ENCODE measurements at regions not wholly inside any gene's neighbourhood (a gene's known extent, or its start where the extent isn't known, plus 50 kb on each side); places are given as distances from the start of the nearest gene placed in this dataset.

GRCh38 chr20:50342638-50343102 lies 152.0 kb downstream of the CEBPB start:
- no peak for TF ChIP-seq MLX (CRISPR knock-in tag; IDR thresholded peaks at IDR 0.05)
- no peak for TF ChIP-seq CTCF (IDR thresholded peaks at IDR 0.05)
- TF ChIP-seq ZNF423 (CRISPR knock-in tag; IDR thresholded peaks at IDR 0.05), result no peak
- TF ChIP-seq CREB1 (CRISPR knock-in tag; IDR thresholded peaks at IDR 0.05), result no peak
- TF ChIP-seq ATF2 (CRISPR knock-in tag; IDR thresholded peaks at IDR 0.05; ENCODE audit: borderline replicate concordance, low read depth), result no peak
- no peak for TF ChIP-seq ETV6 (CRISPR knock-in tag; IDR thresholded peaks at IDR 0.05)
- no peak for TF ChIP-seq JUN (CRISPR knock-in tag; IDR thresholded peaks at IDR 0.05)
- TF ChIP-seq TEAD4 (CRISPR knock-in tag; IDR thresholded peaks at IDR 0.05), result no peak
- no peak for TF ChIP-seq GABPB1 (CRISPR knock-in tag; IDR thresholded peaks at IDR 0.05)
- TF ChIP-seq ATF3 (CRISPR knock-in tag; conservative IDR thresholded peaks at IDR 0.05), result no peak
- TF ChIP-seq RORB (CRISPR knock-in tag; IDR thresholded peaks at IDR 0.05), result no peak
- TF ChIP-seq MAX (CRISPR knock-in tag; IDR thresholded peaks at IDR 0.05), result no peak
- no peak for TF ChIP-seq RELA (CRISPR knock-in tag; IDR thresholded peaks at IDR 0.05; ENCODE audit: borderline replicate concordance)
- TF ChIP-seq ATF1 (CRISPR knock-in tag; IDR thresholded peaks at IDR 0.05), result no peak

Data from WTC11 (cell line).